HG02571 (cell line): ENCODE measurements at regions not wholly inside any gene's neighbourhood (a gene's known extent, or its start where the extent isn't known, plus 50 kb on each side); places are given as distances from the start of the nearest gene placed in this dataset.
"Not testable (repeated sequence)": the region's sequence is repeated elsewhere in the genome, so short reads cannot be mapped to it uniquely, and the experiment has no call there.

Source experiments
- ATAC-seq: cut with Tn5 transposase; IDR thresholded peaks from one replicate; pipeline ENCODE4 v1.9.1; 2021; ENCODE audit warnings: mild to moderate bottlenecking, moderate library complexity; ENCODE audit not compliant: unreplicated experiment

GRCh38 chr1:195715652-195716051, 892.6 kb downstream of the KCNT2 start:
- no peak for ATAC-seq

GRCh38 chr1:195714248-195714647, 894.0 kb downstream of the KCNT2 start:
- no peak for ATAC-seq

GRCh38 chr1:195709821-195710220, 898.4 kb downstream of the KCNT2 start:
- ATAC-seq, result no peak

- ATAC-seq, result no peak
Observed at GRCh38 chr1:195704028-195704427, 904.2 kb downstream of the KCNT2 start.

- ATAC-seq, result no peak
Observed at GRCh38 chr1:195701149-195701548, 907.1 kb downstream of the KCNT2 start.

GRCh38 chr1:195697130-195697529, 911.1 kb downstream of the KCNT2 start:
- peak; percentile 98 for ATAC-seq

- no peak for ATAC-seq
Observed at GRCh38 chr1:195686764-195687163, 921.5 kb downstream of the KCNT2 start.

- no peak for ATAC-seq
Observed at GRCh38 chr1:195664628-195665027, 943.6 kb downstream of the KCNT2 start.

- ATAC-seq, result no peak
Observed at GRCh38 chr1:195663549-195664280, 944.5 kb downstream of the KCNT2 start.

GRCh38 chr1:195656780-195657179, 951.5 kb downstream of the KCNT2 start:
- no peak for ATAC-seq

- ATAC-seq, result not testable (repeated sequence)
Observed at GRCh38 chr1:195648875-195649274, 959.4 kb downstream of the KCNT2 start.

GRCh38 chr1:195637539-195637938, 970.7 kb downstream of the KCNT2 start:
- ATAC-seq, result no peak

GRCh38 chr1:195618287-195618686, 990.0 kb downstream of the KCNT2 start:
- no peak for ATAC-seq

GRCh38 chr1:195617106-195617505, 991.1 kb downstream of the KCNT2 start:
- no peak for ATAC-seq

- ATAC-seq, result no peak
Observed at GRCh38 chr1:195608883-195609282, 999.4 kb downstream of the KCNT2 start.

- ATAC-seq, result no peak
Observed at GRCh38 chr1:195606483-195606882, 1001.8 kb downstream of the KCNT2 start.

- ATAC-seq, result no peak
Observed at GRCh38 chr1:195604287-195604686, 1004.0 kb downstream of the KCNT2 start.

GRCh38 chr1:195597891-195598290, 1010.3 kb downstream of the KCNT2 start:
- no peak for ATAC-seq

GRCh38 chr1:195594773-195595172, 1013.5 kb downstream of the KCNT2 start:
- ATAC-seq, result no peak

GRCh38 chr1:195594322-195594721, 1013.9 kb downstream of the KCNT2 start:
- no peak for ATAC-seq

- no peak for ATAC-seq
Observed at GRCh38 chr1:195591917-195592672, 1016.1 kb downstream of the KCNT2 start.

- no peak for ATAC-seq
Observed at GRCh38 chr1:195590649-195591048, 1017.6 kb downstream of the KCNT2 start.
